IPS DF 6.9 (cell line): ENCODE measurements at regions not wholly inside any gene's neighbourhood (a gene's known extent, or its start where the extent isn't known, plus 50 kb on each side); places are given as distances from the start of the nearest gene placed in this dataset.

Experiments
- DNase-seq: peaks from one replicate; pipeline ENCODE4 v3.0.0-alpha.2; 2013; ENCODE audit warnings: low read depth, low spot score
- H3K27ac ChIP-seq: one replicate; pipeline ENCODE4 v1.5.1; 2013; ENCODE audit warnings: low read length, control low read depth
- H3K27me3 ChIP-seq: 2 replicates; pipeline ENCODE4 v1.6.1; 2013; ENCODE audit warnings: mild to moderate bottlenecking, low read length; ENCODE audit not compliant: control insufficient read depth, insufficient read depth
- H3K36me3 ChIP-seq: 2 replicates; pipeline ENCODE4 v1.6.1; 2013; ENCODE audit warnings: low read length; ENCODE audit not compliant: control insufficient read depth, insufficient read depth
- H3K4me1 ChIP-seq: 2 replicates; pipeline ENCODE4 v1.6.1; 2013; ENCODE audit warnings: low read length; ENCODE audit not compliant: control insufficient read depth, insufficient read depth
- H3K4me3 ChIP-seq: 2 replicates; pipeline ENCODE4 v1.5.1; 2013; ENCODE audit warnings: mild to moderate bottlenecking, low read length
- H3K9me3 ChIP-seq: 2 replicates; pipeline ENCODE4 v1.6.1; 2013; ENCODE audit warnings: low read length, inconsistent platforms; ENCODE audit not compliant: control insufficient read depth, insufficient read depth
- WGBS: extraction: QIAGEN DNeasy Blood & Tissue Kit; methylation state at CpG from one replicate; pipeline ENCODE4 v1.1.7; 2013; ENCODE audit warnings: mixed read lengths, missing lambda C conversion rate; ENCODE audit not compliant: insufficient read length, insufficient coverage; 5-methylcytosine and 5-hydroxymethylcytosine counted together

- no CpG with 5 or more reads among the region's 7 CpGs for WGBS
- H3K27ac ChIP-seq = no peak overlapping the region
Measured at GRCh38 chr20:20938599-20938998, 167.6 kb downstream of the LINC00237 start.

GRCh38 chr20:20938131-20938530 is 168.0 kb downstream of the LINC00237 start:
- Histone ChIP-seq H3K4me3 (no peak overlapping the region), H3K4me1 (no peaks in the 10 kb centered on the region), H3K27me3 (no peaks in the 10 kb centered on the region), H3K9me3 (no peaks in the 10 kb centered on the region), H3K36me3 (no peaks in the 10 kb centered on the region), H3K27ac (no peak overlapping the region)
- no peak for DNase-seq
- no CpG with 5 or more reads among the region's 7 CpGs for WGBS

More at GRCh38 chr20:20938599-20938998, 167.6 kb downstream of the LINC00237 start:
- no peaks in the 10 kb centered on the region for H3K36me3 ChIP-seq
- H3K4me3 ChIP-seq = no peak overlapping the region
- H3K4me1 ChIP-seq = no peaks in the 10 kb centered on the region
- no peak for DNase-seq
- no peaks in the 10 kb centered on the region for H3K27me3 ChIP-seq
- H3K9me3 ChIP-seq = no peaks in the 10 kb centered on the region

GRCh38 chr20:20933142-20933958 is 172.8 kb downstream of the LINC00237 start:
- WGBS = no CpG with 5 or more reads among the region's 19 CpGs
- no peaks in the 10 kb centered on the region for H3K36me3 ChIP-seq
- no peaks in the 10 kb centered on the region for H3K9me3 ChIP-seq
- no peak overlapping the region for H3K4me3 ChIP-seq
- no peak for DNase-seq
- H3K4me1 ChIP-seq = no peaks in the 10 kb centered on the region
- H3K27me3 ChIP-seq = no peaks in the 10 kb centered on the region
- H3K27ac ChIP-seq = no peak overlapping the region

- DNase-seq = no peak
- no CpG with 5 or more reads among the region's 5 CpGs for WGBS
- H3K27me3 ChIP-seq = no peaks in the 10 kb centered on the region
- no peak overlapping the region for H3K27ac ChIP-seq
- no peak overlapping the region for H3K4me3 ChIP-seq
- H3K9me3 ChIP-seq = no peaks in the 10 kb centered on the region
- no peaks in the 10 kb centered on the region for H3K4me1 ChIP-seq
- H3K36me3 ChIP-seq = no peaks in the 10 kb centered on the region
Measured at GRCh38 chr20:20932156-20932555, 174.0 kb downstream of the LINC00237 start.

GRCh38 chr20:20931632-20932031 is 174.5 kb downstream of the LINC00237 start:
- Histone ChIP-seq H3K36me3 (no peaks in the 10 kb centered on the region), H3K4me1 (no peaks in the 10 kb centered on the region), H3K27me3 (no peaks in the 10 kb centered on the region), H3K9me3 (no peaks in the 10 kb centered on the region), H3K4me3 (no peak overlapping the region), H3K27ac (no peak overlapping the region)
- WGBS = no CpG with 5 or more reads among the region's 3 CpGs
- no peak for DNase-seq

- Histone ChIP-seq H3K4me1 (no peaks in the 10 kb centered on the region), H3K4me3 (no peak overlapping the region), H3K27me3 (no peaks in the 10 kb centered on the region), H3K36me3 (no peaks in the 10 kb centered on the region), H3K27ac (no peak overlapping the region), H3K9me3 (no peaks in the 10 kb centered on the region)
- whole genome bisulfite sequencing = no CpG with 5 or more reads among the region's 3 CpGs
- DNase-seq = no peak
Measured at GRCh38 chr20:20931024-20931423, 175.1 kb downstream of the LINC00237 start.

- no peaks in the 10 kb centered on the region for H3K27me3 ChIP-seq
- no CpG with 5 or more reads among the region's 1 CpG for WGBS
- no peak overlapping the region for H3K4me3 ChIP-seq
- H3K9me3 ChIP-seq = no peaks in the 10 kb centered on the region
- no peak for DNase-seq
- H3K36me3 ChIP-seq = no peaks in the 10 kb centered on the region
- no peaks in the 10 kb centered on the region for H3K4me1 ChIP-seq
- no peak overlapping the region for H3K27ac ChIP-seq
Measured at GRCh38 chr20:20930500-20930899, 175.7 kb downstream of the LINC00237 start.

- Histone ChIP-seq H3K9me3 (no peaks in the 10 kb centered on the region), H3K4me1 (no peaks in the 10 kb centered on the region), H3K27me3 (no peaks in the 10 kb centered on the region), H3K27ac (no peak overlapping the region), H3K4me3 (no peak overlapping the region), H3K36me3 (no peaks in the 10 kb centered on the region)
- WGBS = no CpG with 5 or more reads among the region's 5 CpGs
- no peak for DNase-seq
Measured at GRCh38 chr20:20929341-20929740, 176.8 kb downstream of the LINC00237 start.

- no peaks in the 10 kb centered on the region for H3K36me3 ChIP-seq
- H3K4me1 ChIP-seq = no peaks in the 10 kb centered on the region
- no peak overlapping the region for H3K27ac ChIP-seq
- H3K27me3 ChIP-seq = no peaks in the 10 kb centered on the region
- no peak for DNase-seq
- H3K4me3 ChIP-seq = no peak overlapping the region
- no peaks in the 10 kb centered on the region for H3K9me3 ChIP-seq
- WGBS = no CpG with 5 or more reads among the region's 8 CpGs
Measured at GRCh38 chr20:20926222-20926905, 179.8 kb downstream of the LINC00237 start.

- Histone ChIP-seq H3K27ac (no peak overlapping the region), H3K27me3 (no peaks in the 10 kb centered on the region), H3K9me3 (no peaks in the 10 kb centered on the region; the same call in 1 of the 2 replicates), H3K4me1 (no peaks in the 10 kb centered on the region), H3K36me3 (no peaks in the 10 kb centered on the region), H3K4me3 (no peak overlapping the region)
- no peak for DNase-seq
- WGBS = no CpG with 5 or more reads among the region's 5 CpGs
Measured at GRCh38 chr20:20920433-20920832, 185.7 kb downstream of the LINC00237 start.
